A673 (cell line): ENCODE measurements at regions not wholly inside any gene's neighbourhood (a gene's known extent, or its start where the extent isn't known, plus 50 kb on each side); places are given as distances from the start of the nearest gene placed in this dataset.

Experiments used
- BruUV-seq: library from RNA; stranded (reverse); fragments of 400-500 nt; replicated peaks from 2 replicates; lab custom pipeline; 2021; lab: Mats Ljungman, UMichigan
- CTCF ChIA-PET: fragments of 300-600 bp; sonication (Branson Sonifier 250); formaldehyde crosslinking; loops from one replicate; lab custom pipeline; 2022; ENCODE audit warnings: antibody characterized with exemption; lab: Charles Lee
- POLR2A ChIA-PET: fragments of 300-600 bp; sonication (Branson Sonifier 250); formaldehyde crosslinking; loops from one replicate; lab custom pipeline; 2022; ENCODE audit warnings: antibody characterized with exemption; ENCODE audit not compliant: low non-redundant PET; lab: Charles Lee
- DNase-seq: peaks from one replicate; pipeline ENCODE4 v3.0.0-alpha.2; 2015; ENCODE audit warnings: low spot score
- H3K27ac ChIP-seq: fragments of 200-600 bp; sonication (generic); 2 replicates; pipeline ENCODE4 v1.5.1; 2016; ENCODE audit warnings: mixed run types, low read depth, mild to moderate bottlenecking, mixed read lengths, antibody characterized with exemption, low read length; ENCODE audit not compliant: poor library complexity, severe bottlenecking
- H3K27me3 ChIP-seq: fragments of 200-600 bp; sonication (generic); replicated peaks from 2 replicates; pipeline ENCODE4 v1.6.1; 2017; ENCODE audit warnings: mixed run types, low read depth, mild to moderate bottlenecking, mixed read lengths, antibody characterized with exemption, low read length; ENCODE audit not compliant: insufficient read depth, poor library complexity
- H3K36me3 ChIP-seq: fragments of 200-600 bp; sonication (generic); 2 replicates; pipeline ENCODE4 v1.6.1; 2016; ENCODE audit warnings: mixed run types, mild to moderate bottlenecking, mixed read lengths, antibody characterized with exemption, low read length; ENCODE audit not compliant: insufficient read depth, poor library complexity, severe bottlenecking
- H3K4me1 ChIP-seq: fragments of 200-600 bp; sonication (generic); 2 replicates; pipeline ENCODE4 v1.6.1; 2017; ENCODE audit warnings: mixed run types, mild to moderate bottlenecking, mixed read lengths, antibody characterized with exemption, low read length; ENCODE audit not compliant: insufficient read depth, poor library complexity, severe bottlenecking
- H3K4me3 ChIP-seq: fragments of 200-600 bp; sonication (generic); 2 replicates; pipeline ENCODE4 v1.5.1; 2016; ENCODE audit warnings: low read depth, mixed run types, mild to moderate bottlenecking, mixed read lengths, low read length; ENCODE audit not compliant: poor library complexity, severe bottlenecking
- H3K9me3 ChIP-seq: fragments of 200-600 bp; sonication (generic); 2 replicates; pipeline ENCODE4 v1.6.1; 2016; ENCODE audit warnings: mixed run types, low read depth, mild to moderate bottlenecking, mixed read lengths, antibody characterized with exemption, low read length; ENCODE audit not compliant: poor library complexity, severe bottlenecking
- EZH2 ChIP-seq: fragments of 200-600 bp; sonication (generic); IDR thresholded peaks from 2 replicates; pipeline ENCODE4 v1.6.1; 2017; ENCODE audit warnings: borderline replicate concordance, low read depth, mild to moderate bottlenecking, mixed read lengths, antibody characterized with exemption, low read length; ENCODE audit not compliant: poor library complexity, severe bottlenecking
- intact Hi-C: fragments of 100-400 bp; cut with micrococcal nuclease; formaldehyde crosslinking; loops from one replicate; pipeline ENCODE4 v1.10.0; 2022; ENCODE audit not compliant: unreplicated experiment
- TF ChIP-seq, protein P1 (sequence below): fragments of 300-800, 200-600 bp; sonication (generic); conservative IDR thresholded peaks from 2 replicates; pipeline ENCODE4 v1.5.1; 2017; ENCODE audit warnings: low read depth, mild to moderate bottlenecking, antibody characterized with exemption, low read length, moderate library complexity, mixed read lengths

DNA sequence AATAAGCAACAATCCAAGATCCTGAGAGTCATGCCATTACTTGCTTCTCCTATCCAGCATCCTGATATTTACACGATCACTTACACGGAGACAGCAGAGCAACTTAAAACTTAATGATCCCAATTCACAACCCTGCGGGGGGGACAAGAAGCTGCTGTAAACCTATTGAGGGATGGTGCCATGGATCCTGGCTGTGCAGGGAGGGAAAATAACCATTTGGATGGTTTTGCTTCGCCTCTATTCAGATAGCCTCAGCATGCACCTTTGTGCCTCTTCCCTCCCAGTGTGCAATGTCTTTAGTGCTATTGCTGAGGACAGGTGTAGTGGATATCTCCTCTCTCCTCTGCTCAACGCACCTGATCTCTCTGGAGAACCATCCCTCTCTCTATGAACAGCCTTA lies 89.7 kb upstream of the PPARGC1A start:
- POLR2A ChIA-PET, result no interaction called here
- no peak for DNase-seq
- H3K4me3 ChIP-seq, result no peak overlapping the region
- BruUV-seq, result no TSS peak
- H3K9me3 ChIP-seq, result no peaks in the 10 kb centered on the region
- intact Hi-C loops, result no loop called here
- no peak for TF ChIP-seq EZH2
- TF ChIP-seq, protein P1, sequence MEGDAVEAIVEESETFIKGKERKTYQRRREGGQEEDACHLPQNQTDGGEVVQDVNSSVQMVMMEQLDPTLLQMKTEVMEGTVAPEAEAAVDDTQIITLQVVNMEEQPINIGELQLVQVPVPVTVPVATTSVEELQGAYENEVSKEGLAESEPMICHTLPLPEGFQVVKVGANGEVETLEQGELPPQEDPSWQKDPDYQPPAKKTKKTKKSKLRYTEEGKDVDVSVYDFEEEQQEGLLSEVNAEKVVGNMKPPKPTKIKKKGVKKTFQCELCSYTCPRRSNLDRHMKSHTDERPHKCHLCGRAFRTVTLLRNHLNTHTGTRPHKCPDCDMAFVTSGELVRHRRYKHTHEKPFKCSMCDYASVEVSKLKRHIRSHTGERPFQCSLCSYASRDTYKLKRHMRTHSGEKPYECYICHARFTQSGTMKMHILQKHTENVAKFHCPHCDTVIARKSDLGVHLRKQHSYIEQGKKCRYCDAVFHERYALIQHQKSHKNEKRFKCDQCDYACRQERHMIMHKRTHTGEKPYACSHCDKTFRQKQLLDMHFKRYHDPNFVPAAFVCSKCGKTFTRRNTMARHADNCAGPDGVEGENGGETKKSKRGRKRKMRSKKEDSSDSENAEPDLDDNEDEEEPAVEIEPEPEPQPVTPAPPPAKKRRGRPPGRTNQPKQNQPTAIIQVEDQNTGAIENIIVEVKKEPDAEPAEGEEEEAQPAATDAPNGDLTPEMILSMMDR, result no peak
- no peaks in the 10 kb centered on the region for H3K36me3 ChIP-seq
- no peaks in the 10 kb centered on the region for H3K4me1 ChIP-seq
- H3K27ac ChIP-seq, result no peak overlapping the region
- H3K27me3 ChIP-seq, result peaks cover 4% of the 10 kb centered on the region
- CTCF ChIA-PET, result no interaction called here

DNA sequence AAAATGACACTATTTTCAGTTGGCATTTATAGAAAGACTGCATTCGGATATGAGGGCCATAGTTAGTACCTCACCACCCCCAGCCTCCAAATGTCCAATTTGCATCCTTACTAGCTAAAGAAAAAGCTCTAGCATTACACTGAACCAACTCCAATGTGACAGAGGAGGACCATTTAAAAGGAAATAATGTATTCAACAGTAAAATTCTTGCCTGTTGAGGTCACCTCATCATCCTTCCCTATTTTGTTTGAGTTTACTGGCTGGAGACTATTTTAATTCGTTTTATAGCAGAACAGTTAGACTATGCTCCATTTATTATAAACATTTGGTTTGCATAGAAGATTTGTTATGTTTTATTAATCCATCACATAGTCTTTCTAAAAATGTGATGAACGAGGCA lies 88.2 kb upstream of the PPARGC1A start:
- no peaks in the 10 kb centered on the region for H3K9me3 ChIP-seq
- no peaks in the 10 kb centered on the region for H3K4me1 ChIP-seq
- intact Hi-C loops, result no loop called here
- H3K27me3 ChIP-seq, result peaks cover 4% of the 10 kb centered on the region
- ChIA-PET CTCF (no interaction called here), POLR2A (no interaction called here)
- no peaks in the 10 kb centered on the region for H3K36me3 ChIP-seq
- H3K27ac ChIP-seq, result no peak overlapping the region
- BruUV-seq, result no TSS peak
- TF ChIP-seq, protein P1, result no peak
- TF ChIP-seq EZH2, result no peak
- DNase-seq, result no peak
- no peak overlapping the region for H3K4me3 ChIP-seq

DNA sequence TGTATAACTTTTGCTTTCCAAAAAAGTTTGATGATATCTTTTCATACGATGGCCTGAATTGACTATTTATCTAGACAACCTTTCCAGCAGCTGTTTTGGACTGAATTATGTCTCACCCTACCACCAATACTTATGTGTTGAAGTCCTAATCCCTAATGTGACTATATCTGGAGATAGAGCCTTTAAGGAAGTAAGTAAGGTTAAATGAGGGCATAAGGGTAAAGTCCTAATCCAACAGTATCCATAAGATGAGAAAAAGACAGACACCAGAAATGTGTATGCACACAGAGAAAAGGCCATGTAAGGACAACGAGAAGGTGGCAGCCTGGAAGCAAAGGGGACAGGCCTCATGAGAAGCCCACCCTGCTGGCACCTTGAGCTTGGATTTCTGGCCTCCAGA lies 86.6 kb upstream of the PPARGC1A start:
- DNase-seq, result no peak
- ChIA-PET POLR2A (interaction anchor here (0.8 kb wide), 1 partner anchor 38 kb away, joined by 3 read pairs; no protein-coding TSS in a partner anchor), CTCF (no interaction called here)
- Histone ChIP-seq H3K9me3 (no peaks in the 10 kb centered on the region), H3K4me1 (no peaks in the 10 kb centered on the region), H3K27me3 (peaks cover 4% of the 10 kb centered on the region), H3K36me3 (no peaks in the 10 kb centered on the region), H3K27ac (no peak overlapping the region), H3K4me3 (no peak overlapping the region)
- TF ChIP-seq EZH2, result no peak
- TF ChIP-seq, protein P1, result no peak
- BruUV-seq, result no TSS peak
- intact Hi-C loops, result no loop called here
